ENCODE measurements at regions not wholly inside any gene's neighbourhood (a gene's known extent, or its start where the extent isn't known, plus 50 kb on each side); places are given as distances from the start of the nearest gene placed in this dataset.

DNA sequence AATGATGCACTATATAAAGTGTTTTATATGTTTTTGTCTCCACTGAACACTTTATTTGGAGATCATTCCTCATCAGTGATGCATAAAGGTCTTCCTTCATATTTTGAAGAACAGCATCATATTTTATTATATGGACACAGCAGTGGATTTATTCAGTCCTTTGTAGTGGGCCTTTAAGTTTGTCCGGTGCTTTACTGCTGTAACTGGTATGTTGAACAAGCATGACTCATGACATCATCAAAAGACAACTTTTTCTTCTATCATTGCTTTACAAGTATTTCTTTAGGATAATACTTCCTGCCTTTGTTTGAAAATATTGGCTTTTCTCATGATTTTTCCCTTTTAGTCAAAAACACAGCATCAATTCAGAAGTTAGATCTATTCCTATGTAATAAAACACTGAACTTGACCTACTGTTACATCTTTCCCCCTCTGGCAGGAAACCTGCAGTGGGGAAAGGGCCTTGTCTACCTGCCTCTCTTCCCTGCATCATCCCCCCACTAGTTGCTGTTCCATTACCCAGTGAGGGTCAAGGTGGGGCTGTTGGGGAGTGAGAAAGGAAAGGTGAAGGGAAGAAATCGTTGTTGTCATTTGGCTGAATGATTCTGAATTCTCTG, 241.2 kb downstream of the CYP26B1 start:
- DNase-seq: no peak

DNA sequence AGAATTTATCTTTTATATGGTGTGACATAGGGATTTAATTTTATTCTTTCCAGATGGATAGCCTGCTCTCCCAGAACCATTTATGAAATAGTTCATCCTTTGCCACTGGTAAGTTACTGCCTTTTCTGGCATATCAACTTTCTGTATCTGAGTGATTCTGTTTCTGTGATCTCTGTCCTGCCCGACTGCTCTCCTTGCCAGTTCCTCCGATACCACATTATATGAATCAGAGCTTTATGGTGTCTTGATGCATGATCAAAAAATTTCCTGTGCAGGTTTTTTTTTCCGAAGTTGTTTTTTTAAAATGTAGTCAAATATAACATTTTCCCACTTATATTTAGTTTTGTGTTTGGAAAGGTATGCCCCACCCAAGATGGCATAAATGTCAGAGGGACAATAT, 242.5 kb downstream of the CYP26B1 start:
- DNase-seq: no peak

DNA sequence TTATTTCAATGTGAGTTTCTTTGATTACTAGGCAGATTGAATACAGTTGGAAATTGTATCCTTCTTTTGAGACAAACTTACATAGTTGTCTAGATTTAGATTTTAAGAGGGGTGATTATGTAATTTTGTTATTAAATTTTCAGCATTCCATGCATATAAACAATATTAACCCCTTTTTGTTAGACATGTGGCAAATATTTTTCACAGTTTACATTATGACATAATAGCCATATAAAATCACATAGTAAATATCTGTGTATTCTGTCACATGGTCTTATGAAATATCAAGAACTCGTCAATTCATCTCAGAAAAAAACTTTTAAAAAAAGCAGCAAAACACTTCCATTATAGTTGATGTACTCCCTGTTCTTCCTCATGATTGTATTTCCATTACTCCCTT, 243.8 kb downstream of the CYP26B1 start:
- DNase-seq: no peak

- DNase-seq: no peak
Measured at GRCh38 chr2:71901466-71901865, 246.2 kb downstream of the CYP26B1 start.

GRCh38 chr2:71898851-71899681, 248.6 kb downstream of the CYP26B1 start:
- no peak for DNase-seq

GRCh38 chr2:71898375-71898774, 249.3 kb downstream of the CYP26B1 start:
- no peak for DNase-seq

GRCh38 chr2:71897836-71898235, 249.8 kb downstream of the CYP26B1 start:
- no peak for DNase-seq

GRCh38 chr2:71897137-71897480, 250.6 kb downstream of the CYP26B1 start:
- no peak for DNase-seq

DNA sequence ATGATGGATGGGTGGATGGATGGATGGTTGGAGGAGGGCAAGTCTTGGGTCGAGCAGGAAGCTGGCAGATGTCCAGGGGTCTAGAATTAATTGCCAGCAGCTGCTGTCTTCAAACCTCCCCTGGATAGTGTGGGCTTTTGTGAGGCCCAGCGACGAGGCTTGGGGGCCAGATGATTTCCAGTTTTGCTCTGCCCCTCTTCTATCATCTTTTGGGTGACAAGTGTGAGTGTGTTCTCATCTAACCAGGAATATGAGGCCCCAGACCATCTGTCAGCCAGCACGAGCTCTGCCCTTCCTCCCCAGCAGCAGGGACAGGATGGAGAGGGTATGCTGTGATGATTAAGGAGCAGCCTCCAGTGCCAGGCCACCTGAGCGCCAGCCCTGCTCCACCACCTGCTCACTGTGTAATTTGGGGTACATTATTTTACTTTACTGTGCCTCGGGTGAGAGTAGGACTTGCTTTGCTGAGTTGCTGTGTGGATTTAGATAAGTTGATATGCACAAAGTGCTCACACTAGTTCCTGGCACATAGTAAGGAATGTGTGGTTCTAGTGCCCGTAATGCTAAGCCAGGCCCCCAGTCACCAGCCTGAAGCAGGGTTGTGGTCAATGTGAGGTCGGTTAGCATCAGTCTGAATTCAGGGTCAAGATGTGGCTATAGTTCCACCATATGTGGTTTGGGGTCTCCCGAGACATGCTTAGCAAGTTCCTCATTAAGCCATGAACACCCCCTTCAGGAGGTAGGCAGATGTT, 251.1 kb downstream of the CYP26B1 start:
- no peak for DNase-seq

DNA sequence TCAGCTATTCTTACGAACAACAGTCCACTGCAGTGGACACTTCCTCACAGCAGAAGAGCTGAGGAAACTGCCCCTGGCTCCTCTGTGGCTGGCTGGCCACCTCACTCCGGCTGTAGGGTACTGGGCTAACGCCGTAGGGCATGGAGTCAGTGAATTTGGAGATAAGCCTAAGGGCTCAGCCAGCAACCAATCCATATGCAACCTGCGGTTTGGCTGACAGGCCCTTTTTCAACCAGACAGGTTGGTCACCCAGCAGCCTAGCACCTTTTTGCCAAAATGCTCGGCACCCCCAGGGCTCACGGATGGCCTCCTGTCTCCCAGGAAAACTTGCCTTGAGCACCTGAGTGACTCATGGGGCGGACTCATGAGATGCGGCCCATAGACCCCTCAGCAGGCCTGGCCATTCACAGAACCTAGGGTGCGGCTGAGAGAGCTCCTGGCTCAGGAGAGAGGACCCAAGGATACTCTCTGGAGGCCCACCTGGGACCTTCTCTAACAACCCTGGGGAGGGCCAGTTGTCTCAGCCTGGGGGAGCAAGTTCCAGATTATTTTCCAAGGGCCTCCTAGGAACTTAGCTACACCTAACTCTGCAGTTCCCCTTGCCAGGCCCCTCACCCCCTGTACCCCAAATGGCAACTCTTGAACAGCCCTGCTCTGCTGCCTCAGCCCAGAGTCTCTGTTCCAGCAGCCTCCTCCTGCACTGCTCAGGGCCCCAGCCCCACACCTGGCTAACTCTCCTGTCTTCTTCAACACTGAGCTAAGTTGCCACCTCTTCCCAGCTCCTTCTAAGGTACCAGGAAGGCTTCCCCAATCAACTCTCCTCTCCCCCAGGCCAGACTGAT, 252.1 kb downstream of the CYP26B1 start:
- DNase-seq: no peak

- no peak for DNase-seq
Measured at GRCh38 chr2:71894261-71894660, 253.4 kb downstream of the CYP26B1 start.

DNA sequence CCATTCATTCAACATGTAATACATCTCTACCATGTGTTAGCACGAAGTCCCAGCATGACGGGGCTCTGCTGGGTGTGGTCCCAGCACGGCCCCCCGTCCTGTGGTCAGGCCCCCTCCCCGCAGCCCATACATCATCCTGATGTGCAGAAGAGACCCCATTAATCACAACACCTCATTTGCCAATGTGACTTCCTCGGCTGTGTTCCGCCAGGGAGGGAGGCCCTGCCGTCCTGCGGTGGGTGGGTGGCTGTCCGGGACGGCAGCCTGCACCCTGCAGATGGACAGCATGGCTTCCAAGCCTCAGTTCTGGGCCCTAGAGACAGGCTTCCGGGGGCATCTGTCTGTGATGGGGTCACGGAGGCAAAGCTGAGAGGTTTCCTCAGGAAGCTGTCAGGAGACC, 254.0 kb downstream of the CYP26B1 start:
- DNase-seq: no peak

DNA sequence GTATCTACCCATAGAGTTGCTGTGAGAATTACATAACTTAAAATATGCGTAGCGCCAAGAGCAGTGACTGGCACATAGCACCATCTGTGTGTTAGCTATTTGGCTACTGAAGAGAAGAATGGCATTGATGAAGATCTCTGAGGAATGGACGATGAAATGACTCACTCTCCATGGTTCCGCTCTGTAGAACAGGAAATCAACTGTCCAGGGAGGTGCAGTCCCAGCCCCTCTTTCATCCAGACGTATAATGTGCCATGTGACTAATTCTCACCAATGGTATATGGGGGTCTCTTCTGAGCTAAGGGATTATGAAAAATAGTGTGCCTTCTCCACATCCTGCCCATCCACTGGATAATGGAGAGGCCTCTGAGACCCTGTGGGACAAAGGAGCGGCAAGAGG, 254.8 kb downstream of the CYP26B1 start:
- DNase-seq: no peak

DNA sequence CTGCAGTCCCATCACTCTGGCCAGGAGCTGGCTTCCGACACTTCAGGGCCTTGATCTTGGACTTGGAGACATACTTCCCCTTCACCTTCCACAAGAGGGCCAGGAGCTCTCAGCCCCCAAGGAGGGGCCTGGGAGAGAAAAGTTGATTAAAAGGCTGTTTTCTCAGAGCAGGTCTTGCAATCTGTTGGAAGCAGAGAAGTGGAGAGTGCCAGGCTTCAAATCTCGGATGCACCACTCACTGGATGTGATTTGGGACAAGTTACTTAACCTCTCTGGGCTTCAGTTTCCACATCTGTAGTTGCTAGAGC, 255.3 kb downstream of the CYP26B1 start:
- no peak for DNase-seq

- DNase-seq: no peak
Measured at GRCh38 chr2:71891719-71892422, 255.8 kb downstream of the CYP26B1 start.

- DNase-seq: no peak
Measured at GRCh38 chr2:71891155-71891554, 256.5 kb downstream of the CYP26B1 start.

- no peak for DNase-seq
Measured at GRCh38 chr2:71889759-71890684, 257.6 kb downstream of the CYP26B1 start.

GRCh38 chr2:71888751-71889445, 258.8 kb downstream of the CYP26B1 start:
- no peak for DNase-seq

DNA sequence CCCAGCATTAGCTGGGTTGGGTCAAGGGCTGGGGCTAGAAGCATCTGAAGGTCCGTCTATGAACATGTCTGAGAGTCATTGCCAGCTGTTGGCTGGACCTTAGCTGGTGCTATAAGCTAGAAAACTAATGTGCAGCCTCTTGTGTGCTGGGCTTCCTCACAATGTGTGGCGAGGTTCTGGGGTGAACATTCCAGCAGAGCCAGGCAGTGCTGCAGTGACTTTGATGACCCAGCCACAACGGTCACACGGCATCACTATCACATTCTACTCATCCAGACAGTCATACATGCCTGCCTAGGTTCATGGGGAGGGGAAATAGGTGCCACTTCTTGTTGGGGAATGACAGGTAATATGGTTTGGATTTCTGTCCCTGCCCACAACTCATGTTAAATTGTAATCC, 260.5 kb downstream of the CYP26B1 start:
- no peak for DNase-seq

DNA sequence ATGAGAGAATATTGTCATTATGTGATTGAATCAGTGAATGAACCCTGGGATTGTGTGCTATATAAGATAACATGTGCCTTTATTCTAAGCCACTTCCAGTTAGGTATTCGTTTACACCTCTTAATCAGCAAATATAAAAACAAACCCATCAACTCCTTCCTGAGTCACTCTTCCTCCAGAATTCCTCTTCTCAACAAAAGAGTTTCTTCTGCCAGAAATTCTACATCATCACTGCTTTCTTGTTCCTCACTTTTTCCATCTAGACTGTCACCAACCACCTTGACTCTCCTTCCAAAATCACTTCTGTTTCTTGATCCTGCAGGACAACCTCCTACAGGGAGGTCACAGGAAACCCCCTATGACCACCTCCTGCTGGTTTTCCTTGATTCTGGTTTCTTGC, 261.4 kb downstream of the CYP26B1 start:
- no peak for DNase-seq
